ENCODE measurements at regions not wholly inside any gene's neighbourhood (a gene's known extent, or its start where the extent isn't known, plus 50 kb on each side); places are given as distances from the start of the nearest gene placed in this dataset.
"Not testable (repeated sequence)": the region's sequence is repeated elsewhere in the genome, so short reads cannot be mapped to it uniquely, and the experiment has no call there.

DNA sequence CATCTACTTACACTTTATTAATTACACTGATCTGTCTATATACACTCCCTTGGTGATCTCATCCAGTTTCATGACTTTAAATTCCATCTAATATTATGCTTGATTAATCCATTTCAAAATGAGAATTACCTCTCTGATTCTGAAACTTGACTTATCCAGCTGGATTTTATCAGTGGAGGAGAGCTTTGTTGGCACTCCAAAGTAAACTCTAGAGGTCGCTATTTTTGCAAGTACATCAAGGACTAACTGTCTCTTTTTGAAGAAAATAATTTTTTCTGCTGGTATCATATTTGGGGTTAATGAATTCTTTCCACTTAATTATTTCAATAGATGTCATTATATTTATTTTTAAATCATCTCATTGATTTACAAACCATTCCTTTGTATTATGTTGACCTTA, 630.3 kb upstream of the MAN1A1 start:
- DNase-seq (ENCODE audit: low read depth in 2 of 2, low spot score in 1 of 2): no peak

DNA sequence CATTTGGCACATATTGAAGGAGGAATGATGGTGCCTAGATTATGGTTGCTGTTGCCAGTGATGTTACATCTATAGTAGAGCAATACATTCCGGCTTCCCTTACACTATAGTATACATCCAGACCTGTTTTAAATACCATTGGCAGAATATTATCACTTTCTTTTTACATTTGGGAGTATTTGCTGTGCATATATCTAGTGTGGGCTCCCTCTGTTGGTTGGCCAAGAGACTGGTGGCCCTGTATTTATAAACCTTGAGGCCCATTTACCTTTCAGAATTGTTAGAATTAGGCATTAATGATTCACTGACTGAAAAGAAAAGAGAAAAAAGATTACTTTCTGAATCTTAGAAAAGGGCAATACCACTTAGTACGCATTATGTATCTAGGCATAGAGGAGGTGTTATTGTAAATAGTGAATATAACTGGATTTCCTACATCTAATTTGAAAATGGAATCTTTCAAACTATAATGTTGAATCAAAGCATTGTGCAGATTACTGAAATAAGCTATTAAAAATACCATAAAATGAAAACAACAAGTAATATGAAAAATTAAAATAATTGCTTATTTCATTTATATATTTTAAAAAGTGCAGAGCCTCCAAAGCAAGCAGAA, 628.8 kb upstream of the MAN1A1 start:
- DNase-seq (ENCODE audit: low read depth in 2 of 2, low spot score in 1 of 2): no peak

DNA sequence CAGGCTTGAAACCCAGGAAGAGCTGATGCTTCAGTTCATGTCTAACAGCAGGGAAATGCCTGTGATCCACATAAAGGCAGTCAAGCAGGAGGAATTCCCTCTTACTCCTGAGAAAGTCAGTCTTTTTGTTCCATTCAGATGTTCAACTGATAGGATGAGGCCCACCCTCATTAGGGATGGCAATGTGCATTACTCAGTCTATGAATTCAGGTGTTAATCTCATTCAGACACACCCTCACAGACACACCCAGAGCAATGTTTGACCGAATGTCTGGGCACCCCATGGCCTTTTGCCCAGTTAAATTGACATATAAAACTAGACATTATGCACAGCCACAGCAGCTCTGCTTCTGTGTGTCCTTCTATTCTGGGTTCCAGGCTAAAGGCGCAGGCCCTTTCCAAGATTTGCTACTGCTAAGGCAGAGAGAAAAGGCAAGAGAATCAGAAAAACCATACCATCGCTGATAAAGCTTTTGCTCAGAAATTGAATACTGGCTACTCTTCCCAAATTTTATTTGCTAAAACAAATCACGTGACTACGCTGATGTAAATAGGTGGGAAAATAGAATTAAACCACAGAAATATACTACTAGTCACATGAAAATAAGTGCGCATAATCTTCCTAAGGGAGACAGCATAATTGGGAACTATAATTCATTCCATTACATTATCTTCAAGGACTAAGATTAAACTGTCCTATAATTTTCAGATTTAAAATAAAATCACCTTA, 625.0 kb upstream of the MAN1A1 start:
- DNase-seq (ENCODE audit: low read depth in 2 of 2, low spot score in 1 of 2): no peak

DNA sequence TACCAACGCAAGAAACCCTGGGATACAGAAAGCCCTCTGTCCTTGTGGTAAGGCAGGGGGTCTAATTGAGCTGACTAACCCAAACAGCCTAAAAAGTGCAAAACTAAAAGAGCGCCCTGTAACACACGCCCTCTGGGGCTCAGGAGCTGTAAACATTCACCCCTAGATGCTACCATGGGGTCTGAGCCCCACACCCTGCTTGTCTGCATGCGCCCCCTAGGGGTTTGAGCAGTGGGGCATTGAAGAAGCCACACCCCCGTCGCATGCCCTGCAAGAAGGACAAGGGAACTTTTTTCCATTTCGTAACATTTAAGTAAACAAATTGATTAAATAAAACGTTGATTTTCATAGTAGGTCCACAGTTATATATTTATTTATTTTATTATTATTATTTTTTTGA, 616.9 kb upstream of the MAN1A1 start:
- DNase-seq (ENCODE audit: low read depth in 2 of 2, low spot score in 1 of 2): no peak

DNA sequence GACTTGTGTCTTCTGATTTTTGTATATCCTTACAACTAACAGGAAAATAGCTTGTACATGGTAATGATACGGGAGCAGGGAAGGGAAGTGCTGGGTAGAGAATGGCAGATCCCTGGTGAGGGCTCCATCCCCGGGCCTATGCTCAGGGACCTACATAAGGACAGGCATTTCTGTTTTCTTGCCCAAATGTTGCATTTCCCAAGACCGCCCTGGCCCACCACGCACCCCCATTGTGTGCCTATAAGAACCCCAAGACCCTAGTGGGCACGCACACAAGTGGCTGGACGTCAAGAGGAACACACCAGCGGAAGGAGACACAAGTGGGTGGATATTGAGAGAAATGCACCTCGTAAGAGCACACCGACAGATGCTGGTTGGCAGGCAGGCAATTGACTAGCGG, 616.3 kb upstream of the MAN1A1 start:
- no peak for DNase-seq (ENCODE audit: low read depth in 2 of 2, low spot score in 1 of 2)

DNA sequence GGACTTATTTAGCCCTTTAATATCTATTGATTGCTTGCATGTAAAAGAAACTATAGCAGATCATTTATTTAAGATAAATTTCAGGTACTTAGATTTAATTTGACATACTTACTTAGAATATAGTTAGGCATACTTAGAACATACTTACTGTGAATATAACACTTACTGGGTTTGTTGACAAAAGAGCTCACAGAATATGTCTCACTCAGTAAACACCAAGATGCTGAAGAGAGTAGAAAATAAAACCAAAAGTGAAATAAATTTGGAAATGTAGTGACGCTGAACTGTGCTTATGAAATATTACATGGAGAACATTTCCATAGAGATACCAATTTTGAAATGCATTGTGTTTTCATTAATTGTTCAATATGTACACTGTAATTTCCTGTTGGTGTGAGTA, 615.4 kb upstream of the MAN1A1 start:
- no peak for DNase-seq (ENCODE audit: low read depth in 2 of 2, low spot score in 1 of 2)

DNA sequence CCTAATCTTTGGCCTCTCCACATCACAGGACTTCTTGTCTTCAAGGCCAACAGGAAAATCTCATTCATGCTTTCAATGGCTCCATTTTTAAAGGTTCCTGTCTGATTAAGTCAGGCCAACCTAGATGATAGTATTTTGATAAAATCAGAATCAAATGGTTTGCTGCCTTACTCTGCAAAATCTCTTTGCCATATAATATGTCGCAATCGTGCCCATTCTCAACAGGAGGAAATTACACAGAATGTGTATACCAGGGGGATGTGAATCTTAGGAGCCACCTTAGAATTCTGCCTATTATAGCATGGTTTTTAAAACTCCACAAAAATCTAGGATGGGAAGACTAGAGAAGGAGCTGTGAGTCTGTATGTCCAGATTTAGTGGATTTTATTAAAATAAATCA, 612.9 kb upstream of the MAN1A1 start:
- DNase-seq (ENCODE audit: low read depth in 2 of 2, low spot score in 1 of 2): no peak

DNA sequence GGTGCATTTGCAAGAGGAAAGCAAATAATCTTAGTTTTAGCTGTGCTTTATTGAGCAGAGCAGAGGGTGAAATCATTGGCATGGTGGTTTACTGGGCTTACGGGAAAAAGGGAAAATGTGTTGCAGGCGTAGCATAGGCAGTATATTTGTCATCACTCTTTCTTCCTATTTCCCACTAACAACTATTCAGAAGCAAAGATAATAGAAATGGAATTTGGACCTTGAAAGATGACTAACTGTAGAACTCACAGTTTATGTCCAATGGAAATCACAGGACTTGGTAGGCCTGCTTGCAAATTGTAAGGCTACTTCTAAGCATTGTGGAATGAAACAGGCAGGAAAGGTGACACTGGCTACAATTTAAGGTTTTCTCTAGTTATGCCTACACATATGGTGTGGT, 611.9 kb upstream of the MAN1A1 start:
- no peak for DNase-seq (ENCODE audit: low read depth in 2 of 2, low spot score in 1 of 2)

DNA sequence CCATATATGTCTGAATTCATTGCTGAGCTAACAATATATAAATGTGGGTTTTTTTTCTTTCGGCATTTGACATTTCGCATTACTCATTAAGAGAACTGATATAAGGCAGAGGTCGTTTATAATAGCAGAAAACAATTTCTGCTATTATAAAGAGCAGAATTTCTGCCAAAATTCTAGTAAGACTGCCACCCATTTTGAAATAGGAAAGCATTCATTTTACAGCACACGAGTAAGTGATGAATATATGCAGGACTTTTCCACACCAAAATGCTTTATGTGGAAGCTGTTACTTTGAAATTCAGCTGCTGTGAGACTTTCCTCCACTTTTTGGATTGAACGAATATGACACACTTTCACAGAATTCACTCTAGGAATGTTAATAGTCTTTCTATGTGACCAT, 610.9 kb upstream of the MAN1A1 start:
- no peak for DNase-seq (ENCODE audit: low read depth in 2 of 2, low spot score in 1 of 2)

DNA sequence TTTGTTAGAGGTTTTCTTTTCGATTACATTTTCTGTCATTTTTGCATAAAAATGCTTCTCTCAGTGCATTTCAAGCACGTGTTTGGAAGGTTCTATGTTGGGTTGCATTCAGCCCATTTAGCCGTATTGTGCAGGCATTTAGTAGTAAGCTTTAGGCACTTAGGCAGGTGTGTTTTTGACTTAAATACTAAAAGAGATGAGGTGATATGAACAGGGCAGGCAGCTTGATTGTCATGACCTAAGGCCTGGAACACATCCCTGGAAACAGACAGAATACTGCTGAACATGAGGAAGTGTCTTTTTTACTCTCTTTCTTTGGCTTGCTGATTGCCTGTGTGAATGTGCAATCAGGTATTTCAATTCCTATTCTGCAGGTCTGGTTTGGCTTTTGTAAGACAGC, 610.5 kb upstream of the MAN1A1 start:
- DNase-seq (ENCODE audit: low read depth in 2 of 2, low spot score in 1 of 2): no peak

DNA sequence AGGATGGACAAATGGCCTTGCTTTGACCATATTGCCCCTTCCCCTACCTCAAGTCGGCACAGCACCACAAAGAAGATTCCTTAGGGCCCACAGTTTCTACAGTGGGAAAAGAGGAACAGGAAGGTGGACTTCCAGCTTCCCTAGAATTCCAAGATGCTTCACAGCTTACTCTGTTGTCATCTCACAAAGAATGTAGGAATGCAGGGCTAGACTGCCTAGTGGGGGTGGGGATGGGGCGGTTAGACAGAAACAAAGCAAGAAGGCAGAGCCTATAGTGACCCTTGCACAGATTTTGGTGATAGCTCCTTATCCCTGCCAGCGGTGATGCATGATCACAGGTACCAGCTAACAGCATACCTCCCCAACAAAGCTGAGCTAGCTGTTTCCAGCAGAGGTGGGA, 607.6 kb upstream of the MAN1A1 start:
- no peak for DNase-seq (ENCODE audit: low read depth in 2 of 2, low spot score in 1 of 2)

DNA sequence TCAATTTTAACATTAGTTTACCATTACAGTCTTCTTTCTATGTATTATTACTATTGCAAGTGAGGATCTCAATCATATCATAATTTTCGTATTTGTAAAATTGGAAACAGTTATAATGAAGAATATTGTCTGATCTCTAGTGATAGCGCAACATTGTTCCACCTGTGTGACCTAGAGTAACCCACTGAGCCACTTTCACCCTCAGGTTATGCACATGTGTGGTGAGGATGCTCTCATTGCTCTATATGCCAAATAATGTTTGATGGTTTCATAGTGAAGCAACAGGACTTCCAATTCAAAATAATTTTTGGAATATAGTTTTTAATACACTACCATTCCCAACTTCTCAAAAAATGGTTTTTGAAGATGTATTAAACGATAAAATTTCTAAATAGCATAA, 603.1 kb upstream of the MAN1A1 start:
- no peak for DNase-seq (ENCODE audit: low read depth in 2 of 2, low spot score in 1 of 2)

DNA sequence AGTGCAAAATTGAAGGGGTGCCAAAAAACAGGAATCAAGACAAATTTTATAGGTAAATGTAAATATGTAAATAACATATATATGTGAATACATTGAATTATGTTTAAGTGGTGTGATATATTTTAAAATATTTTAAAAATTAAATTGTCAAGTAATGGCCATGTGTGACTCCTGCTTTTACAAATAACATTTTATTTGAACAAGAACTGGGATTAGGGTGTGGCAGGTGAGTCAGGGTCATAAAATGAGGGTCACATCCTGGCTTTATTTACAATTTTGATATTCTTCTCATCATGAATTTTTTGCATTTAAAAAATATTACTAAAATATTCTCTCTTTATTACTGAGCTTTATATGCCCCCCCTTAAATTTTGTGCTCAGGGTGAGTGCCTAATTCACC, 601.1 kb upstream of the MAN1A1 start:
- DNase-seq (ENCODE audit: low read depth in 2 of 2, low spot score in 1 of 2): no peak

DNA sequence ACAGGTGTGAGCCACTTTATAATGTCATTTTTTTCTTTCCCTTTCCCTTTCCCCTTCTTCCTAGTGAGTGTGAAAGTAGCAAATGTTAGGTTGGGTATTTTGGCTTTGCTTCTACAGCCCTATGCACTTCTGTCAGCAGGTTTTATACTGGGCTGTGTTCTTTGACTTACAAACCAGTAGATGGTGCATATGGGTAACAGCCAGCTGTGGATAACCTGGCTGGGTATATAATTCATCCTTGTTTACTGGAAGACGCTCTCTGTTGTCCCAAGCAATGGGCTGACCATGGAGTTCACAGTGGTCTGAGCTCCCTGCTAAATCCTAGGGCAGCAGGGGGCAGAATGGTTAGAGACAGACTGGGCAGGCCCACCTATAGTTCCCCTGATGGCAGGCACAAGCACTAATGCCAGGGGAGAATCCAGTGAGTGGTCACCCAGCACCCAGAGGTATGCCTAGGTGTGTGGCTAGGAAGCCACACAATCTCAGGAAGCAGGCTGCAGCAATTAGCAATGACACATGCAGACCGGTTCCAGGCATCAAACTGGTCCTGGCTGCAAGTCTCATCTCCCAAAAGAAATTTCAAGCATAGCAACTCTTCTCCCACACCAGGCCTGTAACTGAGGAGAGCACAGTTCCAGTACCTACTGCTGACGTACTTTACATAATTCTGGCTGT, 592.7 kb upstream of the MAN1A1 start:
- DNase-seq (ENCODE audit: low read depth in 2 of 2, low spot score in 1 of 2): no peak

DNA sequence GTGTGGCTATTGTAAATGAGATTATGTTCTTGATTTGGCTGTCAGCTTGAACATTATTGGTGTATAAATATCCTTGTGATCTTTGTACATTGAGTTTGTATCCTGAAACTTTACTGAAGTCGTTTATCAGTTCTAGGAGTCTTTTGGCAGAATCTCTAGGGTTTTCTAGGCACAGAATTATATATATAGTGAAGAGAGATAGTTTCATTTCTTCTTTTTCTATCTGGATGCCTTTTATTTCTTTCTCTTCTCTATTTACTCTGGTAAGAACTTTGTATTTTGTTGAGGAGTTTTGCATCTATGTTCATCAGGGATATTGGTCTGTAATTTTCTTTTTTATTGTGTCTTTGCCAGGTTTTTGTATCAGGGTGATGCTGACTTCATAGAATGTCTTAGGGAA, 589.2 kb upstream of the MAN1A1 start:
- DNase-seq (ENCODE audit: low read depth in 2 of 2, low spot score in 1 of 2): no peak

DNA sequence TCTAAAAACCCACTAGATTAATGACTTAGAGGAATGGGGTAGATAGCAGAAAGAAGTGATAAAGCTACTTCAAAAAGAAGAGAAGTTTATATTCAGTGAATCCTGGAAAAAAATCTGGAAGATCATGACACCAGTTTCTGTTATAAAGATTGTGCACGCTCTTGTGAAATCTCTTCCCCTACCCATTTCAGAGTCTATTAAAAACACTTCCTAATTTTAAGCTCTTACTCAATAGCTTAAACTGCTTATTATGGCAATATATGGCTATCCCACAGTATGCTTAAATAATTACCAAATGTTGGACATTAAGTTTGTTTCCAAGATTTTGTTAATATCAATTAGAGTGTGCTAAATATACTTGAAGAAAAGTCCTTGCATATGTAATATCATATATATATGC, 585.3 kb upstream of the MAN1A1 start:
- no peak for DNase-seq (ENCODE audit: low read depth in 2 of 2, low spot score in 1 of 2)

DNA sequence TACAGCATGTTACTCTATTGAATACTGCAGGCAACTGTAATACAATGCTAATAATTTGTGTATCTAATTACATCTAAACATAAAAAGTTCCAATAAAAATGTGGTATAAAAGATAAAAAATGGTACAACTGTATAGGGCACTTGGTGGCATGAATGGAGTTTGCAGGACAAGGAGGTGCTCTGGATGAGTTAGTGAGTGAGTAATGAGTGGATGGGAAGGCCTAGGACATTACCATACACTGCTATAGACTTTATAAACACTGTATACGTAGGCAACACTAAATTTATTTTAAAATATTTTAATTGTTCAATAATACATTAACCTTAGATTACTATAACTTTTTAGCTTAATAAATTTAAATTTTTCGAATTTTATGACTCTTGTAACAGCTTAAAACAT, 579.6 kb upstream of the MAN1A1 start:
- no peak for DNase-seq (ENCODE audit: low read depth in 2 of 2, low spot score in 1 of 2)

DNA sequence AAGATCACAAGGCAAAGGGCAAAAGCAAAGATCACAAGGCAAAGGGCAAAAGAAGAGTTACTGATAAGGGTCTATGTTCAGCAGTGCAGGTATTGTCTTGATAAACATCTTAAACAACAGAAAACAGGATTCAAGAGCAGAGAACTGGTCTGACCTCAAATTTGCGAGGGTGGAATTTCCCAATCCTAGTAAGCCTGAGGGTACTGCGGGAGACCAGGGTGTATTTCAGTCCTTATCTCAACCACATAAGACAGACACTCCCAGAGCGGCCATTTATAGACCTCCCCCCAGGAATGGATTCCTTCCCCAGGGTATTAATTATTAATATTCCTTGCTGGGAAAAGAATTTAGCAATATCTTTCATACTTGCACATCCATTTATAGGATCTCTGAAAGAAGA, 575.3 kb upstream of the MAN1A1 start:
- DNase-seq (ENCODE audit: low read depth in 2 of 2, low spot score in 1 of 2): not testable (repeated sequence)

DNA sequence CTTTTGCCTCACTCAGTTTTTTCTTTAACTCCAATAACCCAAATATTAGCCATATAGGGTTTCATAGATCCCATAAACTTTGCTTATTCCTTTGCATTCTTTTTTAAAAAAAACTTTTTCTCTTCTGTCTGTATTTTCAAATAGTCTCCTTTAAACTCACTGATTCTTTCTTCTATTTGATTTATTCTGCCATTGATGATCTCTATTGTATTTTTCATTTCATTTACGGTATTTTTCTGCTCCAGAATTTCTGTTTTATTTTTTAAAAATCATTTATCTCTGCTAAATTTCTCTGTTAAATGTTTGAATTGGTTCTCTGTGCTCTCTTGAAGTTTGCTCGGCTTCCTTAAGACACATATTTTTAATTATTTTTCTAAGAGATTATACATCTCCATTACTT, 573.3 kb upstream of the MAN1A1 start:
- no peak for DNase-seq (ENCODE audit: low read depth in 2 of 2, low spot score in 1 of 2)

DNA sequence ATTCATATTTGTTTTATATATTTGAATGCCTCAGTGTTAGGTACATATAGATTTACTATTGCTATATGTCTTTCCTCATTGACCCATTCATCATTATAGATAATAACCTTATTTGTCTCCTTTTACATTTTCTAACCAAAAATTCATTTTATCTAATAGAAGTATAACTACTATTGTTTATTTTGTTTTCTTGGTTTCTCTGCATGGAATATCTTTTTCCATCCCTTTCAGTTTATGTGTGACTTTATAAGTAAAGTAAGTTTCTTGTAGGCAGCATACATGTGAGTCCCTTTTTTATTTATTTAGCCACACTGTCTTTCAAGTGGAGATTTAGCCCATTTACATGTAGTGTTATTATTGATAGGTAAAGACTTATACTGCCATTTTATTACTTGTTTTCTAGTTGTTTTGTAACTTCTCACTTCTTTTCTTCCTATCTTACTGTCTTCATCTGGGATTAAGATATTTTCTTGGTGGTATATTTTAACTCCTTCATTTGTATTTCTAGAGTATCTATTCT, 572.0 kb upstream of the MAN1A1 start:
- no peak for DNase-seq (ENCODE audit: low read depth in 2 of 2, low spot score in 1 of 2)

DNA sequence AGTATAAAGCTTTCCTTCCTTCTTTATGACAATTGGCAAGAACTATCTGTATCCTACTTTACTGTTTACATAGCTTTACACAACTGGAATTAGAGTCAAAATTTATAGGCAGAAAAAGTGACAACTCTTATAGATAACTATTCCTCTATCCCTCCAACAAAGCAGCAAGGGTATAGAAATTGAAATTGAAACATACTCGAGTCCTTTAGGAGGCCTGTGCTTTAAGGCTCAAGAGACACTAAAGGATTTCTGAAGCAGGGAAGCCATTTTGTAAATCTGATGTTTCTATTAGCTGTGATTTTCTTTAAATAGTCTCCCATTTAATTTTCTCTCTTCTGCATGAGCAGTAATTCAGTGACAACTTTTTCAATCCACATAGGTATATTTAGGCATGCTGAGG, 567.6 kb upstream of the MAN1A1 start:
- no peak for DNase-seq (ENCODE audit: low read depth in 2 of 2, low spot score in 1 of 2)

DNA sequence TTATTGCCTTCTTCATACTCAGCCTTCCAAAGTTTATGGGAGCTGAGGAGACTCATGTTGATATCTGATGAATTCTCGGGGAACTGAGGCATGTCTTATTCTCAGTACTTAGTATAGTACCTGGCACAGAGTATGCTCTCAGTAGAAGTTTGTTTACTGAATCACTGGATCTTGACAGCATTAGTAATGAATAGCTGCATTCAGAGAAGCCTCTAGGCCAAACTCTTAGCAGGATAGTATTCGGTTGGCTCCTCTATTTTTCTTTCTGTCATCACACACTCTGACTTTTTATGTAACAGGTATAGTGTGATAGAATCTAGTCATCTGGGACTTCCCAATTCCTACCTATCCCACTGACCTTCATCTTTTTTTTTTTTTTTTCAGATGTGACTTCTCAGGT, 566.4 kb upstream of the MAN1A1 start:
- no peak for DNase-seq (ENCODE audit: low read depth in 2 of 2, low spot score in 1 of 2)

DNA sequence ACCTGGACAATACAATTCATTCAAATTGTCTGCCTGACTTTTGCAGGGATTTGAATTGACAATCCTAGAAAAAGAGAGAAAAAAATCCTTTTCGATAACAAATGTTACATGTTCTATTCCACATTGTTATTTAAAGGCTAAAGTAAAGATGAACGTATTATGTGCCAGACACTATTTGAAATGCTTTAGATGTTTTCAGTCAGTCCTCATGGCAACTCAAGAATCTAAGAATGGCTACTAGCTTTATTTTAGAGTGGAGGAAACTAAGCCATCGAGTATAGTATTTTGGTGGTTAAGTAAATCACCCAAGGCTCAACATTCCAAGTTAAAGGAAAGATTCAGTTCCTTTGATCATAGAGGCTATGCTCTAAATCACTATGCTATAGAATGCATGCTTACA, 558.6 kb upstream of the MAN1A1 start:
- DNase-seq (ENCODE audit: low read depth in 2 of 2, low spot score in 1 of 2): no peak
